ENCODE measurements at regions not wholly inside any gene's neighbourhood (a gene's known extent, or its start where the extent isn't known, plus 50 kb on each side); places are given as distances from the start of the nearest gene placed in this dataset.

GRCh38 chr5:30183795-30184194 is 1009.7 kb upstream of the CDH6 start:
- Histone ChIP-seq H3K9me3 (replicated peaks; ENCODE audit: control insufficient read depth, insufficient read depth, low read length) (peaks cover 6% of the 10 kb centered on the region), H3K9me1 (replicated peaks; ENCODE audit: control insufficient read depth, extremely low read depth, insufficient read depth, low read length) (no peaks in the 10 kb centered on the region), H3K4me2 (ENCODE audit: insufficient read depth, low read length) (no peak overlapping the region), H3K36me3 (ENCODE audit: control insufficient read depth in 2 of 2, extremely low read depth in 1 of 2, insufficient read depth in 2 of 2, low read length in 2 of 2) (no peaks in the 10 kb centered on the region), H3K79me2 (ENCODE audit: control insufficient read depth, insufficient read depth, low read length) (no peaks in the 10 kb centered on the region), H3K4me1 (ENCODE audit: control insufficient read depth, extremely low read depth, insufficient read depth, low read length) (no peaks in the 10 kb centered on the region), H3K9ac (replicated peaks; ENCODE audit: extremely low read depth, insufficient read depth, low read length) (no peak overlapping the region), H3K4me3 (replicated peaks in 1 of 3; ENCODE audit: insufficient read depth in 1 of 3, low read depth in 1 of 3, low read length in 3 of 3) (no peak overlapping the region), H3K27me3 (ENCODE audit: control insufficient read depth in 2 of 2, insufficient read depth in 2 of 2, low read length in 2 of 2) (no peaks in the 10 kb centered on the region), H4K20me1 (replicated peaks; ENCODE audit: control insufficient read depth, extremely low read depth, insufficient read depth, low read length) (no peaks in the 10 kb centered on the region), H3K27ac (ENCODE audit: insufficient read depth, low read depth, low read length) (no peak overlapping the region), H2AFZ (ENCODE audit: low read depth, low read length) (no peak overlapping the region)
- DNase-seq (ENCODE audit: low read depth, low spot score) (no peak), FAIRE-seq (no peak)
- dilution Hi-C loops (cut with MboI; ENCODE audit: extremely low pct_ligation_motif_present, low sequenced_read_pairs) (no loop called here), intact Hi-C loops (cut with micrococcal nuclease) (no loop called here)
- TF ChIP-seq, protein P1, sequence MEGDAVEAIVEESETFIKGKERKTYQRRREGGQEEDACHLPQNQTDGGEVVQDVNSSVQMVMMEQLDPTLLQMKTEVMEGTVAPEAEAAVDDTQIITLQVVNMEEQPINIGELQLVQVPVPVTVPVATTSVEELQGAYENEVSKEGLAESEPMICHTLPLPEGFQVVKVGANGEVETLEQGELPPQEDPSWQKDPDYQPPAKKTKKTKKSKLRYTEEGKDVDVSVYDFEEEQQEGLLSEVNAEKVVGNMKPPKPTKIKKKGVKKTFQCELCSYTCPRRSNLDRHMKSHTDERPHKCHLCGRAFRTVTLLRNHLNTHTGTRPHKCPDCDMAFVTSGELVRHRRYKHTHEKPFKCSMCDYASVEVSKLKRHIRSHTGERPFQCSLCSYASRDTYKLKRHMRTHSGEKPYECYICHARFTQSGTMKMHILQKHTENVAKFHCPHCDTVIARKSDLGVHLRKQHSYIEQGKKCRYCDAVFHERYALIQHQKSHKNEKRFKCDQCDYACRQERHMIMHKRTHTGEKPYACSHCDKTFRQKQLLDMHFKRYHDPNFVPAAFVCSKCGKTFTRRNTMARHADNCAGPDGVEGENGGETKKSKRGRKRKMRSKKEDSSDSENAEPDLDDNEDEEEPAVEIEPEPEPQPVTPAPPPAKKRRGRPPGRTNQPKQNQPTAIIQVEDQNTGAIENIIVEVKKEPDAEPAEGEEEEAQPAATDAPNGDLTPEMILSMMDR (IDR thresholded peaks at IDR 0.05; ENCODE audit: extremely low read depth in 1 of 2, insufficient read depth in 1 of 2, low read depth in 1 of 2, low read length in 2 of 2) = no peak
- no peak for TF ChIP-seq MAX (IDR thresholded peaks at IDR 0.05; ENCODE audit: insufficient read depth, insufficient read length)
- no peak for TF ChIP-seq JUN (IDR thresholded peaks at IDR 0.05; ENCODE audit: borderline replicate concordance, insufficient read depth, insufficient read length, low read depth)
- no peak for TF ChIP-seq EZH2 (IDR thresholded peaks at IDR 0.05; ENCODE audit: borderline replicate concordance, low read depth, low read length, severe bottlenecking)
- no peak for TF ChIP-seq POLR2AphosphoS5 (IDR thresholded peaks at IDR 0.05; ENCODE audit: insufficient read depth, low read depth, low read length)
- TF ChIP-seq MYC (IDR thresholded peaks at IDR 0.05; ENCODE audit: low read depth, low read length) = no peak
- no peak for TF ChIP-seq FOS (IDR thresholded peaks at IDR 0.05; ENCODE audit: borderline replicate concordance, insufficient read depth, low read length)
- TF ChIP-seq GATA2 (IDR thresholded peaks at IDR 0.05; ENCODE audit: insufficient read depth, insufficient read length, low read depth, low read length) = no peak
- no peak for TF ChIP-seq POLR2A (IDR thresholded peaks at IDR 0.05; ENCODE audit: low read depth, low read length)
- CTCF ChIA-PET = no interaction called here
- POLR2A ChIA-PET = no interaction called here
- BruUV-seq (replicated peaks) = no TSS peak

Measured in endothelial cell of umbilical vein (primary cell).